Lung (tissue), 11 donors: ENCODE measurements at regions not wholly inside any gene's neighbourhood (a gene's known extent, or its start where the extent isn't known, plus 50 kb on each side); places are given as distances from the start of the nearest gene placed in this dataset.

ENCODE experiments used
- ATAC-seq: fragments of 200-7000 bp; cut with Tn5 transposase; one replicate; pipeline ENCODE4 v1.9.1; 2020; ENCODE audit warnings: moderate number of reproducible peaks; ENCODE audit not compliant: insufficient read depth, low FRiP score
- DNase-seq, 3 donors: peaks; one replicate each; pipeline ENCODE4 v3.0.0-alpha.2; 2013 to 2017
- H3K27ac ChIP-seq, 2 donors: one replicate each; pipeline ENCODE4 v1.5.1; 2013; ENCODE audit warnings: mild to moderate bottlenecking in 2 of 2, moderate library complexity in 2 of 2, control low read depth in 1 of 2, inconsistent platforms in 1 of 2, low read depth in 1 of 2, low read length in 1 of 2
- H3K27me3 ChIP-seq, 3 donors: one replicate each; pipeline ENCODE4 v1.5.1; 2013; ENCODE audit warnings: low read length in 2 of 3; ENCODE audit not compliant: control insufficient read depth in 3 of 3, insufficient read depth in 3 of 3
- H3K36me3 ChIP-seq, 4 donors: one replicate each; pipeline ENCODE4 v1.5.1; 2013; ENCODE audit warnings: low read length in 4 of 4, mild to moderate bottlenecking in 1 of 4, moderate library complexity in 1 of 4; ENCODE audit not compliant: control insufficient read depth in 4 of 4, insufficient read depth in 4 of 4
- H3K4me1 ChIP-seq, 5 donors: one replicate each; pipeline ENCODE4 v1.5.1; 2013; ENCODE audit warnings: low read length in 5 of 5, mild to moderate bottlenecking in 2 of 5, moderate library complexity in 1 of 5; ENCODE audit not compliant: control insufficient read depth in 5 of 5, insufficient read depth in 5 of 5
- H3K4me3 ChIP-seq: one replicate; pipeline ENCODE4 v1.5.1; 2013; ENCODE audit warnings: mild to moderate bottlenecking, control low read depth, moderate library complexity
- H3K9ac ChIP-seq, 2 donors: one replicate each; pipeline ENCODE4 v1.5.1; 2013; ENCODE audit warnings: low read length in 2 of 2, control low read depth in 1 of 2; ENCODE audit not compliant: insufficient read depth in 1 of 2
- H3K9me3 ChIP-seq, 4 donors: one replicate each; pipeline ENCODE4 v1.5.1; 2013; ENCODE audit warnings: low read length in 3 of 4, mild to moderate bottlenecking in 1 of 4, moderate library complexity in 1 of 4; ENCODE audit not compliant: control insufficient read depth in 4 of 4, insufficient read depth in 3 of 4
- CTCF ChIP-seq: IDR thresholded peaks from 2 replicates; pipeline ENCODE4 v1.5.1; 2012; ENCODE audit warnings: mild to moderate bottlenecking; ENCODE audit errors: control extremely low read depth, extremely low read depth
- WGBS, 2 donors: extraction: QIAGEN DNeasy Blood & Tissue Kit; methylation state at CpG; one replicate each; pipeline ENCODE4 v1.1.7; 2013; 5-methylcytosine and 5-hydroxymethylcytosine counted together
- donor health status: control.
- donor health status: control.
- donor health status: Bipolar disorder and iron deficiency.
- donor health status: healthy.
- donor health status: DM: yes; HTN: yes; CAD: no.

- WGBS, 2 donors: 92 to 93% methylated on average over 23 of the region's 23 CpGs
- Histone ChIP-seq H3K27me3 (no peaks in the 10 kb centered on the region), H3K36me3 (no peaks in the 10 kb centered on the region), H3K4me1 (peaks cover 0 to 4% (median 0%) of the 10 kb centered on the region in 5 donors), H3K27ac (no peak overlapping the region), H3K9me3 (no peaks in the 10 kb centered on the region), H3K4me3 (no peak overlapping the region), H3K9ac (no peak overlapping the region)
- ATAC-seq (no peak), DNase-seq (no peak)
- no peak for TF ChIP-seq CTCF
Observed at GRCh38 chr6:169023161-169023874, 230.3 kb downstream of the THBS2 start.

- H3K4me3 ChIP-seq: no peak overlapping the region
- no peak for ATAC-seq
- no peak overlapping the region for H3K9ac ChIP-seq
- no peaks in the 10 kb centered on the region for H3K36me3 ChIP-seq
- no peak for DNase-seq
- WGBS, 2 donors: 81 to 87% methylated on average over 12 of the region's 12 CpGs
- H3K27ac ChIP-seq: no peak overlapping the region
- no peak for TF ChIP-seq CTCF
- H3K9me3 ChIP-seq: peaks cover 0 to 5% (median 0%) of the 10 kb centered on the region in 4 donors
- peaks cover 0 to 4% (median 0%) of the 10 kb centered on the region in 5 donors for H3K4me1 ChIP-seq
- no peaks in the 10 kb centered on the region for H3K27me3 ChIP-seq
Observed at GRCh38 chr6:169022079-169022478, 231.6 kb downstream of the THBS2 start.

DNA sequence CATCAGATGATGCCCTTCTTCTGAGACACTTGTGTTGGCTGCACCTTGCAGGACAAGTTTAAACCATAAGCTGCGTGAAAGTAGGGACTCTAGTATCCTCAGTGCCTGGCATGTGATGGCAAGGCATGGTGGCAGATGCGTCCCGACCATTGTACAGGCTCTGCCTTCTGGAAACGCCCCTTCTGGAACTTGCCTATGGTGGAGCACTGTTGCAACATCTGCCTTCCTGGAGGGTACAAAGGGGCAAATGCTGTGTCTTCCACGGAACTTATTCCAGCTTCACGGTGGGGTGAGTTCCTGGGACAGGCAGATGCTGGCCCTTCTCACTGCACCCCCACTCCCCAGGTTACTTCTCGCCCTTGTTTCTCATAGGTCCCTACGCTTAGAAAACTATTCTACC is 232.8 kb downstream of the THBS2 start:
- Histone ChIP-seq H3K9ac (no peak overlapping the region), H3K27ac (no peak overlapping the region), H3K9me3 (peaks cover 0 to 7% (median 4%) of the 10 kb centered on the region in 4 donors), H3K4me3 (no peak overlapping the region), H3K27me3 (no peaks in the 10 kb centered on the region), H3K36me3 (no peaks in the 10 kb centered on the region), H3K4me1 (peaks cover 0 to under 1% (median 0%) of the 10 kb centered on the region in 5 donors)
- 85 to 90% methylated on average over 8 of the region's 8 CpGs for WGBS, 2 donors
- DNase-seq (no peak), ATAC-seq (no peak)
- no peak for TF ChIP-seq CTCF
